ENCODE measurements at regions not wholly inside any gene's neighbourhood (a gene's known extent, or its start where the extent isn't known, plus 50 kb on each side); places are given as distances from the start of the nearest gene placed in this dataset.

DNA sequence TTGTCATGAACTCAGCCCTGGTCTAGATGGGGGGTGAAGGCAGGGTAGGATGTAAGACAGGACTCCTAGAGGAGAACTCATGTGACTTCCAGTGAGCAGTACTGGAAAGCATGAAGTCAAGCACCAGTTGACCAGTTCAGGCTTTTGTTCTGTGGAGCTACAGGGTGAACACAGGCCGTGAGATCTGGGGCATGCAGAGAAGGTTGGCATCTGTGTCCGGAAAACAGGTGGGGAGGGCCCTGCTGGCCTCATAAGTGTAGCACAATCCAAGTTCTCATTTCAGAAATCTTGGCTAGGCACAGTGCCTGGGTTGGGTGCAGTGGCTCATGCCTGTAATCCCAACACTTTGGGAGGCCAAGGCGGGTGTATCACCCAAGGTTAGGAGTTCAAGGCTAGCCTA, 50.9 kb upstream of the SPATS2L start:
- Histone ChIP-seq H3K4me1 (ENCODE audit: control insufficient read depth, low read length) (no peaks in the 10 kb centered on the region), H3K4me3 (ENCODE audit: low read length) (no peak overlapping the region), H3K4me2 (ENCODE audit: low read length) (no peak overlapping the region), H3K27me3 (ENCODE audit: control insufficient read depth, low read length) (no peaks in the 10 kb centered on the region), H3K79me2 (ENCODE audit: control insufficient read depth, low read length) (no peaks in the 10 kb centered on the region), H3K27ac (ENCODE audit: low read depth, low read length) (no peak overlapping the region), H3K36me3 (ENCODE audit: control insufficient read depth, low read length) (no peaks in the 10 kb centered on the region), H3K9me2 (replicated peaks; ENCODE audit: control insufficient read depth, low read length) (no peaks in the 10 kb centered on the region), H4K20me1 (ENCODE audit: control insufficient read depth, insufficient read depth, low read depth, low read length) (no peaks in the 10 kb centered on the region), H3F3A (ENCODE audit: control insufficient read depth, insufficient read depth) (no peaks in the 10 kb centered on the region), H3K9me3 (ENCODE audit: control insufficient read depth, insufficient read depth, low read length) (no peaks in the 10 kb centered on the region)
- TF ChIP-seq CTCF (IDR thresholded peaks at IDR 0.05; ENCODE audit: low read depth, low read length, poor library complexity, severe bottlenecking) (no peak), EZH2phosphoT487 (IDR thresholded peaks at IDR 0.05; ENCODE audit: borderline replicate concordance, low read length) (no peak)

Measured in DOHH2 (cell line).